Effector CD4-positive, alpha-beta T cell (primary cell): ENCODE measurements at regions not wholly inside any gene's neighbourhood (a gene's known extent, or its start where the extent isn't known, plus 50 kb on each side); places are given as distances from the start of the nearest gene placed in this dataset.

Experiments used
- DNase-seq: peaks from one replicate; pipeline ENCODE4 v3.0.0-alpha.2; 2020

DNA sequence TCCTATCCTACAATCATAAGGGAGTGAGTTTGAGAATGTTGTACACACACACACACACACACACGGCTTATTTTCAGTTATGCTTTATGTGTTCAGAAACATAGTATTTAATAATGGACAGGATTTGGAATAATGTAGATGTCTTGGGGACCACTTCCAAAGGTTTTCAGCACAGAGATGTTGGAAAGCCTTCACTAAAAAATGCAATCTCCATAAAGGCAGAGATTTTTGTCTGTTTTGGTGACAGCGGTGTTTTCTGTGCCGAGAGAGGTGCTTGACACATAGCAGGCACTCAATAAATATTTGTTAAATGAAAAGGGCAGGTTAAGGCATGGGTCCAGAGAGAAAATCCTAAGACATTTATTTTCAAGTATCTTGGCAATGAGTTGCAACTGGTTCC lies 428.2 kb upstream of the RGMA start:
- DNase-seq = no peak

DNA sequence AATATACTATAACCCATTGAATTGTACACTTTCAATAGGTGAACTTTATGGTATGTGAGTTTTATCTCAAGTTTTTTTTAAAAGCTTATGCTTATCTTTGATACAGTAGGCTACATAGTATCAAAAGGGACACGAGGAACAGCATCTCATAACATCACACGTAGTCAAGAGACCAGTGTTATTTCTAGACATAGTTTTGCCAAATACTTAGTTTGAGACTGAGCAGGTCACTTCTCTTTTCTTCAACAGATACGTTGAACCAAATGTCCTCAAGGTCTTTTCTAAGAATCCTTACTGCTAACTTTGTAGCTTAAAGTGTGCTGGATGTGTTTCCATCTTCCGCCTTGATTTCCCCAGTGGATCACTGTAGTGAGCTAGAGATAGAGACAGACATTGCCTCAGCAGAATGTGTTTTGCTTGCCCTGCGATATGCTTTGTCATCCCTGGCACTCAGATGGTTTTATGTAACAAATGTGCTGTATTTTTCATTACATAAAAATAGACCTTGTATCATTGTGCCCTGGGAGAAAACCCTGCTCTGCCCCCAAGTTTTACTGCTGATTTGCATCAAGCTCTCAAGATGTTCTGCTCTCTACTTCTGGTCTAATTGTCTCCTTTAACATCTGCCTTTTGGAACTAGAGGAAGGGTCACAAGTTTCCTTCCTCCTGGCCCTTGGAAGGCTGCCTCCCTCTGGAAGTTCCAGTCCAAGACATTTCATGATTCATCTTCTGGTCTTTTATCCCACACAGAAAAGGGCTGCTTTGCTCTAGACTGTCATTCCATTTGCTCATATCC lies 426.4 kb upstream of the RGMA start:
- no peak for DNase-seq

DNA sequence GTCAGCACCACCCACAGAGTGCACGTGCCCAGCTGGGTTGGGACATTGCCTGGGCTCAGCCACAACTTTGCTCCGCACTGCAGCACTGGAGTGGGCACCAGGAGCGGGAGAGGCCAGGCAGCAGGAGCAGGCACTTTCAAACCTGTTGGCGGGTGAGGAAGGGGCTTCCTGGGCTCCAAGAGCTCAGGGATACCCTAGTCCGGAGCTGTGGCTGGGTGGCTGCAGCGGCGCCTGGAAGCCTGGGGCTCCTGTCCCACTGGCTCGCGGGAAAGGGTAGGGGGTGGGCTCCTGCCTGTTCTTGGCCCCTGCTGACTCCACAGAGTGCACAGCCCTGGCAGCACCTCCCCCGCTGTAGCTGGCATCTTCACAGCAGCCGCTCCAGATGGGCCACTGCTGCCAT lies 417.6 kb upstream of the RGMA start:
- DNase-seq = no peak

DNA sequence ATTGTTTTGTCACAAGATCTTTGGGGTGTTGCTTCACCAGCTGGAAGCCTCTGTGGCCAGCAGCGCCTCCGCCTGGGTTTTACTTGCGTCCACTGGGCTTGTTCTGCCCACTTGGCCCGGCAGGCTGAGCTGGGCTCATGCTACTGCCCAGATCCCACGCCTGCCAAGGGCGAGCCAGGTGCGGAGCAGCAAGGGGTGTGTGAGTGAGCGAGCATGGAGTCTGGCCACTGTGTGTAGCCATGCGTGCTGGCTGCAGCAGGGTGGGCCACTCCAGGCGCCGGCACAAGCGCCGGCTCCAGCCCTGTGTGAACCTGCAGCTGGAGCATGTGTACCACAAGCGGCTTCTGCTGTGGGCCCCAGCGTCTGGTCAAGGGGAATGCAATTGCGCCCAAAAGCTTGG lies 416.5 kb upstream of the RGMA start:
- DNase-seq = no peak

GRCh38 chr15:93501946-93502345 lies 412.9 kb upstream of the RGMA start:
- DNase-seq = no peak

- no peak for DNase-seq
Measured at GRCh38 chr15:93500155-93500554, 411.1 kb upstream of the RGMA start.

- DNase-seq = no peak
Measured at GRCh38 chr15:93497291-93497690, 408.3 kb upstream of the RGMA start.

DNA sequence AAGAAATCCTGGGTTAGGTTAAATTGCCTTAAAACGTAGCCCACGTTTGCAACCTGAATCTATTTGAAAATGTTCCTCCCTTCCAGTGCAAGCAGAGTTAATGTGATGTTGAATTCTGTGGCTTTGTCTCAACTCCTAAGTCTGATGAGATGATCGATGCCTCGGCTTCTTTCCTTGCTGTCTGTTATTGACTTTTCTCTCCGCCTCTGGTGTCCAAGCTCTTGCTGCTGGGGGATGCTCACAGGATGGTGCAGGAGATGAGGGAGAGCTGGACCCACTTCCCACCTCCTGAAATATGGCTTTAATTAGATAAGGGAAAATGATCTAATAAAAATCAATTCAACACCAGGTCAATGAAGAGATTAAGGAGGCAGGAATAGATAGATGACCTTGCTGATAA lies 407.9 kb upstream of the RGMA start:
- DNase-seq = no peak

DNA sequence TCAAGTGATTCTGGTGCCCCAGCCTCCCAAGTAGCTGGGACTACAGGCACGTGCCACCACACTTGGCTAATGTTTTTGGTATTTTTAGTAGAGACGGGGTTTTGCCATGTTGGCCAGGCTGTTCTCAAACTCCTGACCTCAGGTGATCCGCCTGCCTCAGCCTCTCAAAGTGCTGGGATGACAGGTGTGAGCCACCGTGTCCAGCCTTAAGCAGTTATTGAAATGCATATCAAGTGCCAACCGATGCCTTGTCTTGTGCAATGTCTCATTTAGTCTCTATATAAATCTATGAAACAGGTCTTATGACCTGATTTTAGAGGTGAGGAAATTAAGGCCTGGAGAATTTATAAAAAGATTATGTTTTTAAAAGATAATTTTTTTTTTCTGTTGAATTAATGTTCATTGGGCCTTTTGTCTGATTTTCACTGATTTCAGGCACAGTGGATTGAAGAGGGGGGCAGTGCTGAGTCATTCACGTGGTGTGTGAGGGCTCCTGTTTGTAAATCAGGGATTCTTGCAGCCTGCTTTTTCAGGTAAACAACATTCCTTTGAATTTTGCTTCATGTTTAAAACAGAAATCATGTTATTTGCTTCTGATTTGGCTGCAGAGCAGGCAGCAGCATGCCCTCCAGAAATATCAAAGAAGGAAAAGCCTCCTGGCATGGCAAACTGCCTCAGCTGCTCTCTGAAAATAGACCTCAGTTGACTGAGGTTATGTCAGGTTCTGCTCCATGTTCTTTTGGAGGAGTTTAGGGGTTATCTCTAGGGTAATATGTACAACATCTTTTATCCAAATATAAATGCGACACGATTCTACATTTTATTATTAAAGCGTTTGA lies 407.0 kb upstream of the RGMA start:
- DNase-seq = no peak

DNA sequence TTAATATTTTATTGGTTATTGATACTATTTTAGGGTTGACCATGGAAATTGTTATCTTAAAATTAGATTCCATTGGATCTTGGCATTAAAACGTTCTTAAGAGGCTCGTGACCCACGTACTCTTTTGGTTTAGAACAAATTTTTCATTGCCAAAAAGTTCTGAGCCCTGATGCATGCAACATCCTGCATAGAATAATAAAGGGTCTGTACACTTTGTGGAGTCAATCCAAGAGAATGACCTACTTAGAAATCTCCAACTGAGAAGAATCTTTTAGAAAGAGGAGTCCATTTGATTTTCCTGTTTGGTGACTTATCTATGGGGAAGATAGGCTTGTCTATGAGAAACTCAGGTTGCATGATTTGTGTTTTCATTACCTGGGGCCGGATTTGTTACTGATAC lies 404.2 kb upstream of the RGMA start:
- DNase-seq = no peak

DNA sequence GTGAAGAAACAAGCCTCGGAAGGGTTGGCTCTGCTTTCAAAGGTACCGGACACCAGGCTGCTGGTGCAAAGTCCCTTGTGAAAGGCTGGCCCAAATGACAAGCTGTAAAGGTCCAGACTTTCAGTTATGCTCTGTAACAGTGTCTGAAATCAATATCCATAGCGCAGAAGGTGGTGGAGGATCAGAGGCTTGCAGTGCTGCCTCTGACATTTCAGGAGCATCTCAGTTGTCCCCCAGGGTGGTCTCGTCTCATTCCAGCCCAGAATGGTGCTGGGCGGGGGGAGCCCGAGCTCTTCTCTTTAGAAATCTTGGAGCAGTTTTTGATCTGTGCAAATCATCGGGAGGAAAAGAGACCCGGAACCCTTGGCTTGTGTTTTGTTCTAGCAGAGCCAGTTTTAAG lies 402.3 kb upstream of the RGMA start:
- no peak for DNase-seq

DNA sequence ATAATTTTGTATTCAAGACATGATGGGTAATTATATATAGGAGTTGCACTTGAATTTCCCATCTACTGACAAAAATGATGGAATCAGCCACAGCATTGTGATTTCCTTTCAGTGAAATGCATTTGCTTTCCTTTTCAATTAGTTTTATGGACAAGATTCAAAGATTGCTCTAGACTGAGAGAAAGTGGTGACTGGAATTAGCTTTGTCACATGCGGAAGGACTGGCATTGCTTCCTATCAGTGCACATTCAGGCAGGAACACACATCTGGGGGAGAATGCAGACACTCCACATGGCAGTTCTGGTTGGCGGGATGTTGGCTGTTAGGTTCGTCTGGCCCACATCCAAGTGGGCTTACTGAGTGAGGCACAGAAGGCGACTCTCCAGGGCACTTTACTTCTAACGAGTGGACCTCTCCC lies 399.3 kb upstream of the RGMA start:
- no peak for DNase-seq

DNA sequence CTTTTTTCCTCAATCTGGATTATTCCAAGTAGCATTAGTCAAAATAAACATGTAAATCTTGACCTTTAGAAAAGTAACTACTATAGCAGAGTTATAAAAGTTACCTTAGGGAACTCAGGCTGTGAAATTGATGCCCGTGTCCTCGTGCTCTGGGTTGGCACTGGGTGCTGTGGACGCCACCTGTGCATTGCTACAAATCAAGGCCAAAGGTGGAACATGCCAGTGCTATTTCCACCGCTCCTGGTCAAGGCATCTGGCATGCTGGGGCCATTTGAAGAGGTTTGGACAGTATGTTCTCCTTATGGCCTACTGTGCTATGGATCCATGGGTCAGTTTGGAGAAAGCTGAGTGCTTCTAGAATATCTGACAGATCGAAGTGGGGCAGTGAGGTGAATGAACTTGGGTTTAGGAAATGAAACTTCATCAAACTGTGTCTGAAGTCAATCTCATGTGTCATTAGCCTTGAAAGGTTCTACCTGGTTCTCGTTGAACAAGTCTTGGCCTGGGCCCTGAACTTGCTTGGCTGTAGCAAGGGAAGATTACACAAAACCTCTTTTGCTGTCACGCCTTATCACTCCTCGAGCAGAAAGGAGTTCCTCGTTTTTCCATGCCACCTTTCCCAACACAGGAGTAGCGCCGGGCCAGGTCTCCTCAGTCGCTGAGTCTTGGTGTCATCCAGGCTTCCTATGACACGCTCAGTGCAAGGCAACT lies 397.6 kb upstream of the RGMA start:
- DNase-seq = no peak

DNA sequence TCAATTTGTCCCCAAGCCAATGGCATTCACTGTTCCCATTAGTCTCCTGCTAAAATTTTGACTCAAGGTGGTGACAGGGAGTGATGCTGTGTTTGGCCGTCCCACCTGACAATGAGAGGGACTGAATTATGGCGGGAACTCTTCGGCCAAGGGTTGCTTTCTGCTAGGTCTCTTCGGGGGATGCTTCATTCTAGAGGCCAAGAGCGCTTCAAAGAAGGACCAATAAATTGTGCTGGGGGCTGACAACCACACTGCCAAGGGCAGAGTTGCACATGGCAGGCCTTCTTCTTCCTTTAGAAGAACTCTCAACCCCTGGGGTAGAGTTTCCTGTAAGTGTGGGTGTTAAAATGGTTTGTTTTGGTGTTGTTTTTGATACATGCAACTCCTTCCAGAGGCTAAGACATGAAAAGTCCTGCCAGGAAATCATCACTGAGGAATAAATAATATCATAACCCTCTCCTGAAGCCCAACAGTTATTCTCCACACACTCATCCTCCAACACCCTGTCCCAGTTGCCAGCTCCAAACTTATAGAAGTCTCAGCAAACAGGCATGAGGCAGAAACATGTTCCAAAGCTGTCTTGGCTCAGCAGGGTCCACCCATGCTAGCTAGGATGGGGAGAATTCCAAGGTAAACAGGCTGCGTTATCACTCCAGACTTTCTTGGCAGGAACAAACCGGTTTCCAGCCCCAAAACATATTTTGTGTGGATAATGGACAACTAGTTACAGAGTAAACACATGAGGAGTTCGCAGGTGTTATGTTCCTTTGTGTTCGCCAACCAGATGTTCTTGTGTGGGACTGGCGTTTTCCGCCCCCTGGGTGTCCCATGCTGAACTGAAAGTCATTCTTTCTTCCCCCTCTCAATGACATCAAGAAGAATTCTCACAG lies 396.7 kb upstream of the RGMA start:
- no peak for DNase-seq

- DNase-seq = no peak
Measured at GRCh38 chr15:93483923-93484322, 394.9 kb upstream of the RGMA start.

- DNase-seq = no peak
Measured at GRCh38 chr15:93482731-93483130, 393.7 kb upstream of the RGMA start.

GRCh38 chr15:93479715-93480114 lies 390.7 kb upstream of the RGMA start:
- DNase-seq = no peak

- no peak for DNase-seq
Measured at GRCh38 chr15:93478947-93479346, 389.9 kb upstream of the RGMA start.

GRCh38 chr15:93477721-93478120 lies 388.7 kb upstream of the RGMA start:
- no peak for DNase-seq

GRCh38 chr15:93477188-93477587 lies 388.2 kb upstream of the RGMA start:
- DNase-seq = no peak

DNA sequence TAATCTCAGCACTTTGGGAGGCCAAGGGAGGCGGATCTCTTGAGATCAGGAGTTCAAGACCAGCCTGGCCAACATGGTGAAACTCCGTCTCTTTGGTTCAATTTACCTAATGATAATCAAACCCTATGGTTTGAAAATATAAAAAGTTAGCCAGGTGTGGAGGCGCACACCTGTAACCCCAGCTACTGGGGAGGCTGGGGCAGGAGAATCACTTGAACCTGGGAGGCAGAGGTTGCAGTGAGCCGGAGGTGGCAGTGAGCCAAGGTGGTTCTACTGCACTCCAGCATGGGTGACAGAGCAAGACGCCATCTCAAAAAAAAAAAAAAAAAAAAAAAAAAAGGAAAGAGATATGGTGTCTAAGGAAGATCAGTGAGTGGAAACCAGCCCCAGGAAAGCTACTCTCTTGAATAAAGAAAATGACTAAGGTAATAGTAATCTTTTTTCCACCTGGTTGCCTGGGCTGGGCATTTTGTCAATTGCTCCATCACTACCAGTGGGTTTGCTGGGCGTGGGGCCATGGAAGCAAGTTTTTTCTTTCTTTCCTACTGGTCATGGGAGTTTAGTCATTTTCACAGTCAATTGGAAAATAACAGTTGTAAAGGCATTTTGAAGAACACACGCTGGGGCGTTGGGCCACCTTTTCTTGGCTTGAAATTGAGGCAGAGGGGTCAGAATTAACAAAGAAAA lies 387.6 kb upstream of the RGMA start:
- no peak for DNase-seq

GRCh38 chr15:93474728-93475127 lies 385.7 kb upstream of the RGMA start:
- no peak for DNase-seq
